ENCODE measurements at regions not wholly inside any gene's neighbourhood (a gene's known extent, or its start where the extent isn't known, plus 50 kb on each side); places are given as distances from the start of the nearest gene placed in this dataset.
"Not testable (repeated sequence)": the region's sequence is repeated elsewhere in the genome, so short reads cannot be mapped to it uniquely, and the experiment has no call there.

- no peaks in the 10 kb centered on the region for H3K36me3 ChIP-seq (ENCODE audit: control insufficient read depth, insufficient read depth, low read length)
- H3K9ac ChIP-seq (ENCODE audit: low read length) = no peak overlapping the region
- H3K27ac ChIP-seq (ENCODE audit: low read depth, low read length) = no peak overlapping the region
Measured at GRCh38 chr7:91749418-91749817, 131.1 kb downstream of the MTERF1 start.

GRCh38 chr7:91750091-91750490, 130.4 kb downstream of the MTERF1 start:
- no peaks in the 10 kb centered on the region for H3K27me3 ChIP-seq (ENCODE audit: control insufficient read depth, insufficient read depth, low read length)
- no peaks in the 10 kb centered on the region for H3K36me3 ChIP-seq (ENCODE audit: control insufficient read depth, insufficient read depth, low read length)
- no peak overlapping the region for H3K9ac ChIP-seq (ENCODE audit: low read length)
- H3K4me3 ChIP-seq (ENCODE audit: low read depth, low read length) = no peak overlapping the region
- no peak overlapping the region for H3K27ac ChIP-seq (ENCODE audit: low read depth, low read length)
- no peaks in the 10 kb centered on the region for H3K4me1 ChIP-seq (ENCODE audit: control insufficient read depth, insufficient read depth, low read length)
- H3K9me3 ChIP-seq (ENCODE audit: control insufficient read depth, insufficient read depth, low read depth, low read length) = no peaks in the 10 kb centered on the region

More at GRCh38 chr7:91749418-91749817, 131.1 kb downstream of the MTERF1 start:
- Histone ChIP-seq H3K4me3 (ENCODE audit: low read depth, low read length) (no peak overlapping the region), H3K9me3 (ENCODE audit: control insufficient read depth, insufficient read depth, low read depth, low read length) (no peaks in the 10 kb centered on the region), H3K27me3 (ENCODE audit: control insufficient read depth, insufficient read depth, low read length) (no peaks in the 10 kb centered on the region), H3K4me1 (ENCODE audit: control insufficient read depth, insufficient read depth, low read length) (no peaks in the 10 kb centered on the region)

GRCh38 chr7:91752102-91752501, 128.4 kb downstream of the MTERF1 start:
- H3K27me3 ChIP-seq (ENCODE audit: control insufficient read depth, insufficient read depth, low read length) = no peaks in the 10 kb centered on the region
- no peaks in the 10 kb centered on the region for H3K36me3 ChIP-seq (ENCODE audit: control insufficient read depth, insufficient read depth, low read length)
- no peak overlapping the region for H3K27ac ChIP-seq (ENCODE audit: low read depth, low read length)
- no peak overlapping the region for H3K9ac ChIP-seq (ENCODE audit: low read length)
- no peaks in the 10 kb centered on the region for H3K4me1 ChIP-seq (ENCODE audit: control insufficient read depth, insufficient read depth, low read length)
- no peaks in the 10 kb centered on the region for H3K9me3 ChIP-seq (ENCODE audit: control insufficient read depth, insufficient read depth, low read depth, low read length)
- H3K4me3 ChIP-seq (ENCODE audit: low read depth, low read length) = no peak overlapping the region

- not testable (repeated sequence) for H3K9me3 ChIP-seq (ENCODE audit: control insufficient read depth, insufficient read depth, low read depth, low read length); H3K36me3 ChIP-seq (ENCODE audit: control insufficient read depth, insufficient read depth, low read length); H3K27me3 ChIP-seq (ENCODE audit: control insufficient read depth, insufficient read depth, low read length); H3K4me3 ChIP-seq (ENCODE audit: low read depth, low read length); H3K4me1 ChIP-seq (ENCODE audit: control insufficient read depth, insufficient read depth, low read length); H3K27ac ChIP-seq (ENCODE audit: low read depth, low read length); H3K9ac ChIP-seq (ENCODE audit: low read length)
Measured at GRCh38 chr7:91754280-91754679, 126.2 kb downstream of the MTERF1 start.

- H3K4me1 ChIP-seq (ENCODE audit: control insufficient read depth, insufficient read depth, low read length) = peaks cover 10% of the 10 kb centered on the region
- not testable (repeated sequence) for H3K36me3 ChIP-seq (ENCODE audit: control insufficient read depth, insufficient read depth, low read length); H3K4me3 ChIP-seq (ENCODE audit: low read depth, low read length); H3K9me3 ChIP-seq (ENCODE audit: control insufficient read depth, insufficient read depth, low read depth, low read length); H3K9ac ChIP-seq (ENCODE audit: low read length); H3K27me3 ChIP-seq (ENCODE audit: control insufficient read depth, insufficient read depth, low read length); H3K27ac ChIP-seq (ENCODE audit: low read depth, low read length)
Measured at GRCh38 chr7:91755121-91755520, 125.4 kb downstream of the MTERF1 start.

- peaks cover 10% of the 10 kb centered on the region for H3K4me1 ChIP-seq (ENCODE audit: control insufficient read depth, insufficient read depth, low read length)
- H3K27me3 ChIP-seq (ENCODE audit: control insufficient read depth, insufficient read depth, low read length) = no peaks in the 10 kb centered on the region
- H3K36me3 ChIP-seq (ENCODE audit: control insufficient read depth, insufficient read depth, low read length) = no peaks in the 10 kb centered on the region
- peak overlapping the region; percentile 44 for H3K9ac ChIP-seq (ENCODE audit: low read length)
- H3K27ac ChIP-seq (ENCODE audit: low read depth, low read length) = no peak overlapping the region
- H3K4me3 ChIP-seq (ENCODE audit: low read depth, low read length) = no peak overlapping the region
- H3K9me3 ChIP-seq (ENCODE audit: control insufficient read depth, insufficient read depth, low read depth, low read length) = no peaks in the 10 kb centered on the region
Measured at GRCh38 chr7:91759205-91759863, 121.2 kb downstream of the MTERF1 start.

GRCh38 chr7:91767820-91768219, 112.7 kb downstream of the MTERF1 start:
- 0 out of 2 replicates have a peak, but pooled peaks cover 3% of the 10 kb centered on the region for H3K9me3 ChIP-seq (ENCODE audit: control insufficient read depth, insufficient read depth, low read depth, low read length)
- no peak overlapping the region for H3K9ac ChIP-seq (ENCODE audit: low read length)
- H3K27me3 ChIP-seq (ENCODE audit: control insufficient read depth, insufficient read depth, low read length) = no peaks in the 10 kb centered on the region
- no peak overlapping the region for H3K4me3 ChIP-seq (ENCODE audit: low read depth, low read length)
- no peak overlapping the region for H3K27ac ChIP-seq (ENCODE audit: low read depth, low read length)
- H3K4me1 ChIP-seq (ENCODE audit: control insufficient read depth, insufficient read depth, low read length) = no peaks in the 10 kb centered on the region
- H3K36me3 ChIP-seq (ENCODE audit: control insufficient read depth, insufficient read depth, low read length) = no peaks in the 10 kb centered on the region

- Histone ChIP-seq H3K27me3 (ENCODE audit: control insufficient read depth, insufficient read depth, low read length) (no peaks in the 10 kb centered on the region), H3K9me3 (ENCODE audit: control insufficient read depth, insufficient read depth, low read depth, low read length) (no peaks in the 10 kb centered on the region), H3K9ac (ENCODE audit: low read length) (no peak overlapping the region), H3K4me1 (ENCODE audit: control insufficient read depth, insufficient read depth, low read length) (no peaks in the 10 kb centered on the region), H3K4me3 (ENCODE audit: low read depth, low read length) (no peak overlapping the region), H3K27ac (ENCODE audit: low read depth, low read length) (no peak overlapping the region), H3K36me3 (ENCODE audit: control insufficient read depth, insufficient read depth, low read length) (no peaks in the 10 kb centered on the region)
Measured at GRCh38 chr7:91771394-91771793, 109.1 kb downstream of the MTERF1 start.

GRCh38 chr7:91771921-91772815, 108.3 kb downstream of the MTERF1 start:
- no peak overlapping the region for H3K27ac ChIP-seq (ENCODE audit: low read depth, low read length)
- H3K36me3 ChIP-seq (ENCODE audit: control insufficient read depth, insufficient read depth, low read length) = no peaks in the 10 kb centered on the region
- H3K4me3 ChIP-seq (ENCODE audit: low read depth, low read length) = no peak overlapping the region
- no peaks in the 10 kb centered on the region for H3K9me3 ChIP-seq (ENCODE audit: control insufficient read depth, insufficient read depth, low read depth, low read length)
- no peaks in the 10 kb centered on the region for H3K4me1 ChIP-seq (ENCODE audit: control insufficient read depth, insufficient read depth, low read length)
- no peaks in the 10 kb centered on the region for H3K27me3 ChIP-seq (ENCODE audit: control insufficient read depth, insufficient read depth, low read length)
- H3K9ac ChIP-seq (ENCODE audit: low read length) = no peak overlapping the region

GRCh38 chr7:91776171-91776570, 104.3 kb downstream of the MTERF1 start:
- Histone ChIP-seq H3K36me3 (ENCODE audit: control insufficient read depth, insufficient read depth, low read length) (no peaks in the 10 kb centered on the region), H3K9me3 (ENCODE audit: control insufficient read depth, insufficient read depth, low read depth, low read length) (no peaks in the 10 kb centered on the region), H3K9ac (ENCODE audit: low read length) (no peak overlapping the region), H3K4me3 (ENCODE audit: low read depth, low read length) (no peak overlapping the region), H3K4me1 (ENCODE audit: control insufficient read depth, insufficient read depth, low read length) (no peaks in the 10 kb centered on the region), H3K27me3 (ENCODE audit: control insufficient read depth, insufficient read depth, low read length) (no peaks in the 10 kb centered on the region), H3K27ac (ENCODE audit: low read depth, low read length) (no peak overlapping the region)

- Histone ChIP-seq H3K36me3 (ENCODE audit: control insufficient read depth, insufficient read depth, low read length) (no peaks in the 10 kb centered on the region), H3K9ac (ENCODE audit: low read length) (no peak overlapping the region), H3K9me3 (ENCODE audit: control insufficient read depth, insufficient read depth, low read depth, low read length) (no peaks in the 10 kb centered on the region), H3K27ac (ENCODE audit: low read depth, low read length) (no peak overlapping the region), H3K27me3 (ENCODE audit: control insufficient read depth, insufficient read depth, low read length) (no peaks in the 10 kb centered on the region), H3K4me3 (ENCODE audit: low read depth, low read length) (no peak overlapping the region), H3K4me1 (ENCODE audit: control insufficient read depth, insufficient read depth, low read length) (no peaks in the 10 kb centered on the region)
Measured at GRCh38 chr7:91777522-91777921, 103.0 kb downstream of the MTERF1 start.
